H1 (cell line): ENCODE measurements at regions not wholly inside any gene's neighbourhood (a gene's known extent, or its start where the extent isn't known, plus 50 kb on each side); places are given as distances from the start of the nearest gene placed in this dataset.

ENCODE experiments used
- CTCF ChIA-PET: fragments of 300-600 bp; sonication (Branson Sonifier 250); formaldehyde crosslinking; loops from one replicate; lab custom pipeline; 2021; ENCODE audit not compliant: partially characterized antibody; lab: Charles Lee
- POLR2A ChIA-PET: fragments of 300-600 bp; sonication (Branson Sonifier 250); formaldehyde crosslinking; loops from one replicate; lab custom pipeline; 2021; ENCODE audit warnings: inconsistent platforms; ENCODE audit not compliant: partially characterized antibody; lab: Charles Lee
- DNase-seq, 2 experiments: peaks; one replicate each; pipeline versions ENCODE4 v3.0.0 to v3.0.0-alpha.2; 2010 to 2022; ENCODE audit warnings: low spot score in 2 of 2, low read depth in 1 of 2, mixed read lengths in 1 of 2
- FAIRE-seq: peaks from 2 replicates; lab custom pipeline; 2011; peaks lifted over from hg19 to GRCh38; lab: Jason Lieb, UNC
- H2AFZ ChIP-seq: 2 replicates; pipeline ENCODE4 v1.8.1; 2012; ENCODE audit warnings: low read length, inconsistent platforms
- H2AK5ac ChIP-seq: 2 replicates; pipeline ENCODE4 v1.6.1; 2013; ENCODE audit warnings: low read depth, low read length
- H2BK120ac ChIP-seq: replicated peaks from 2 replicates; pipeline ENCODE3; 2013; ENCODE audit warnings: low read depth, low read length, inconsistent platforms
- H2BK12ac ChIP-seq: 2 replicates; pipeline ENCODE4 v1.6.1; 2013; ENCODE audit warnings: low read depth, low read length
- H2BK15ac ChIP-seq: 2 replicates; pipeline ENCODE4 v1.6.1; 2013; ENCODE audit warnings: low read length
- H2BK20ac ChIP-seq: 2 replicates; pipeline ENCODE4 v1.6.1; 2013; ENCODE audit warnings: low read length
- H2BK5ac ChIP-seq: 2 replicates; pipeline ENCODE4 v1.6.1; 2013; ENCODE audit warnings: low read depth, low read length
- H3K14ac ChIP-seq: 2 replicates; pipeline ENCODE4 v1.6.1; 2013; ENCODE audit warnings: inconsistent platforms; ENCODE audit not compliant: insufficient read length
- H3K18ac ChIP-seq: 2 replicates; pipeline ENCODE4 v1.6.1; 2013; ENCODE audit warnings: low read length; ENCODE audit errors: extremely low read depth
- H3K23ac ChIP-seq: 2 replicates; pipeline ENCODE4 v1.6.1; 2013; ENCODE audit warnings: inconsistent platforms; ENCODE audit not compliant: insufficient read length
- H3K23me2 ChIP-seq: 2 replicates; pipeline ENCODE4 v1.6.1; 2013; ENCODE audit warnings: low read depth, low read length
- H3K27ac ChIP-seq: 2 replicates; pipeline ENCODE4 v1.6.1; 2011; ENCODE audit warnings: low read depth, low read length, inconsistent platforms
- H3K27me3 ChIP-seq, 4 experiments: replicated peaks in 1 of 4; 1 replicate in 1 of 4; 2 replicates in 3 of 4; pipeline versions ENCODE4 v1.6.1 to v1.8.1; 2011 to 2013; ENCODE audit warnings: low read length in 3 of 4, mild to moderate bottlenecking in 3 of 4, inconsistent platforms in 2 of 4, mixed read lengths in 2 of 4, moderate library complexity in 1 of 4; ENCODE audit not compliant: control insufficient read depth in 3 of 4, insufficient read depth in 3 of 4; ENCODE audit errors: extremely low read depth in 1 of 4
- H3K36me3 ChIP-seq, 4 experiments: 2 replicates each; pipeline versions ENCODE4 v1.6.1 to v1.8.1; 2011 to 2013; ENCODE audit warnings: mild to moderate bottlenecking in 4 of 4, low read length in 3 of 4, moderate library complexity in 2 of 4, control low read depth in 1 of 4, inconsistent platforms in 1 of 4; ENCODE audit not compliant: insufficient read depth in 4 of 4, control insufficient read depth in 2 of 4
- H3K4ac ChIP-seq: replicated peaks from 2 replicates; pipeline ENCODE3; 2013; ENCODE audit warnings: low read length, low read depth, mixed read lengths, inconsistent platforms; ENCODE audit not compliant: insufficient read length
- H3K4me1 ChIP-seq, 4 experiments: replicated peaks in 1 of 4; 1 replicate in 1 of 4; 2 replicates in 3 of 4; pipeline versions ENCODE4 v1.6.1 to v1.8.1; 2011 to 2013; ENCODE audit warnings: low read length in 3 of 4, inconsistent platforms in 2 of 4, mixed read lengths in 1 of 4; ENCODE audit not compliant: insufficient read depth in 4 of 4, control insufficient read depth in 3 of 4
- H3K4me2 ChIP-seq, 2 experiments: 2 replicates each; pipeline versions ENCODE4 v1.6.1 to v1.8.1; 2011 to 2013; ENCODE audit warnings: low read depth in 2 of 2, low read length in 2 of 2, control low read depth in 1 of 2, inconsistent platforms in 1 of 2, mild to moderate bottlenecking in 1 of 2; ENCODE audit not compliant: insufficient read depth in 1 of 2
- H3K4me3 ChIP-seq, 4 experiments: fragments of 200-600, 300-600 bp in 1 of 4; sonication (generic), shearing (Covaris generic), sonication (Bioruptor Twin) in 1 of 4; 2 replicates each; pipeline versions ENCODE4 v1.5.1 to v1.8.1; 2011 to 2016; ENCODE audit warnings: low read length in 4 of 4, low read depth in 3 of 4, control low read depth in 2 of 4, inconsistent platforms in 2 of 4, mild to moderate bottlenecking in 2 of 4, mixed read lengths in 1 of 4, moderate library complexity in 1 of 4; ENCODE audit not compliant: insufficient read depth in 2 of 4; ENCODE audit errors: extremely low read depth in 1 of 4
- H3K56ac ChIP-seq: replicated peaks from 2 replicates; pipeline ENCODE3; 2013; ENCODE audit warnings: low read depth, mild to moderate bottlenecking, mixed read lengths, low read length, inconsistent platforms; ENCODE audit not compliant: insufficient read length
- H3K79me1 ChIP-seq: 2 replicates; pipeline ENCODE4 v1.6.1; 2013; ENCODE audit warnings: low read depth, low read length, control low read depth
- H3K79me2 ChIP-seq, 2 experiments: 2 replicates each; pipeline versions ENCODE4 v1.6.1 to v1.8.1; 2012 to 2013; ENCODE audit warnings: low read length in 2 of 2, mild to moderate bottlenecking in 2 of 2, inconsistent platforms in 1 of 2; ENCODE audit not compliant: insufficient read depth in 2 of 2, control insufficient read depth in 1 of 2
- H3K9ac ChIP-seq, 4 experiments: replicated peaks in 1 of 4; 1 replicate in 1 of 4; 2 replicates in 3 of 4; pipeline versions ENCODE4 v1.6.1 to v1.8.1; 2011 to 2013; ENCODE audit warnings: low read depth in 3 of 4, low read length in 3 of 4, control low read depth in 2 of 4, mild to moderate bottlenecking in 2 of 4, moderate library complexity in 2 of 4, inconsistent platforms in 1 of 4; ENCODE audit errors: extremely low read depth in 1 of 4
- H3K9me3 ChIP-seq, 2 experiments: 2 replicates each; pipeline versions ENCODE4 v1.6.1 to v1.8.1; 2012 to 2013; ENCODE audit warnings: mild to moderate bottlenecking in 2 of 2, moderate library complexity in 2 of 2, control low read depth in 1 of 2, inconsistent platforms in 1 of 2, low read depth in 1 of 2, low read length in 1 of 2, mixed read lengths in 1 of 2; ENCODE audit not compliant: insufficient read depth in 2 of 2
- H4K20me1 ChIP-seq, 2 experiments: replicated peaks in 1 of 2; 2 replicates each; pipeline versions ENCODE3 to v1.8.1; 2011 to 2013; ENCODE audit warnings: inconsistent platforms in 2 of 2, low read length in 2 of 2, mild to moderate bottlenecking in 1 of 2; ENCODE audit not compliant: insufficient read depth in 2 of 2, control insufficient read depth in 1 of 2
- H4K5ac ChIP-seq: 2 replicates; pipeline ENCODE4 v1.6.1; 2013; ENCODE audit warnings: low read length, low read depth, mixed read lengths, inconsistent platforms; ENCODE audit not compliant: insufficient read length
- H4K8ac ChIP-seq: 2 replicates; pipeline ENCODE4 v1.8.0; 2013; ENCODE audit warnings: mild to moderate bottlenecking, moderate library complexity, low read length, inconsistent platforms; ENCODE audit not compliant: insufficient read depth; ENCODE audit errors: extremely low read depth
- H4K91ac ChIP-seq: replicated peaks from 2 replicates; pipeline ENCODE3; 2013; ENCODE audit warnings: low read length, mixed read lengths, inconsistent platforms; ENCODE audit not compliant: insufficient read length
- CHD2 ChIP-seq: IDR thresholded peaks from 2 replicates; pipeline ENCODE4 v1.6.1; 2012; ENCODE audit warnings: low read length, improper control_type of control experiment
- CREB1 ChIP-seq: IDR thresholded peaks from 2 replicates; pipeline ENCODE4 v1.6.1; 2012; ENCODE audit warnings: inconsistent platforms
- WGBS, 2 experiments: shearing (Covaris generic) in 1 of 2; methylation state at CpG; one replicate each; pipeline versions ENCODE4 v1.1.6 to v1.1.7; 2013 to 2015; ENCODE audit warnings: low lambda C conversion rate in 2 of 2, mixed read lengths in 2 of 2, inconsistent platforms in 1 of 2, low coverage in 1 of 2, missing lambda C conversion rate in 1 of 2; ENCODE audit not compliant: insufficient replicate concordance in 2 of 2, insufficient coverage in 1 of 2, insufficient read length in 1 of 2; ENCODE audit errors: extremely low coverage in 1 of 2, missing lambda C conversion rate in 1 of 2; 5-methylcytosine and 5-hydroxymethylcytosine counted together
- TF ChIP-seq, protein P1 (sequence below): IDR thresholded peaks from 2 replicates; pipeline ENCODE4 v1.6.1; 2012; ENCODE audit warnings: inconsistent platforms

GRCh38 chr3:43960448-43960840 lies 269.7 kb downstream of the ABHD5 start:
- DNase-seq: no peak
- no peaks in the 10 kb centered on the region for H3K79me2 ChIP-seq
- no peak overlapping the region for H2BK12ac ChIP-seq
- H3K9me3 ChIP-seq: no peaks in the 10 kb centered on the region
- no peak overlapping the region for H3K23ac ChIP-seq
- H2AK5ac ChIP-seq: no peak overlapping the region
- H4K8ac ChIP-seq: no peak overlapping the region
- no peak overlapping the region for H3K9ac ChIP-seq
- no peak overlapping the region for H2BK120ac ChIP-seq
- H3K14ac ChIP-seq: no peak overlapping the region
- no peak overlapping the region for H2BK5ac ChIP-seq
- H3K56ac ChIP-seq: no peak overlapping the region
- H4K91ac ChIP-seq: no peak overlapping the region
- ChIA-PET CTCF (interaction anchor here (0.9 to 1.4 kb wide), 3 partner anchors 9 to 105 kb away, joined by 3 to 6 read pairs (median 4); no protein-coding TSS in a partner anchor), POLR2A (interaction anchor here (1.6 kb wide), 1 partner anchor 36 kb away, joined by 4 read pairs; no protein-coding TSS in a partner anchor)
- no peak overlapping the region for H2BK20ac ChIP-seq
- no peak overlapping the region for H3K27ac ChIP-seq
- peaks cover 3 to 12% (median 5%) of the 10 kb centered on the region in 4 experiments; a peak in 5 of 7 replicates for H3K4me1 ChIP-seq
- TF ChIP-seq, protein P1, sequence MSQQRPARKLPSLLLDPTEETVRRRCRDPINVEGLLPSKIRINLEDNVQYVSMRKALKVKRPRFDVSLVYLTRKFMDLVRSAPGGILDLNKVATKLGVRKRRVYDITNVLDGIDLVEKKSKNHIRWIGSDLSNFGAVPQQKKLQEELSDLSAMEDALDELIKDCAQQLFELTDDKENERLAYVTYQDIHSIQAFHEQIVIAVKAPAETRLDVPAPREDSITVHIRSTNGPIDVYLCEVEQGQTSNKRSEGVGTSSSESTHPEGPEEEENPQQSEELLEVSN: no peak
- no peak for TF ChIP-seq CHD2
- no peak for TF ChIP-seq CREB1
- H4K20me1 ChIP-seq: no peaks in the 10 kb centered on the region
- no peak overlapping the region for H3K18ac ChIP-seq
- WGBS, 2 experiments: 81% methylated on average over 3 of the region's 3 CpGs; no CpG with 5 or more reads in 1 of the 2 experiments
- H3K4me2 ChIP-seq: no peak overlapping the region
- H3K36me3 ChIP-seq: no peaks in the 10 kb centered on the region
- H4K5ac ChIP-seq: no peak overlapping the region
- H3K27me3 ChIP-seq: no peaks in the 10 kb centered on the region
- no peaks in the 10 kb centered on the region for H3K79me1 ChIP-seq
- no peak overlapping the region for H3K4ac ChIP-seq
- no peak overlapping the region for H2BK15ac ChIP-seq
- H3K4me3 ChIP-seq: no peak overlapping the region
- H3K23me2 ChIP-seq: no peaks in the 10 kb centered on the region; the same call in 1 of the 2 replicates
- no peak for FAIRE-seq
- H2AFZ ChIP-seq: no peak overlapping the region
